WI38 (cell line): ENCODE measurements at regions not wholly inside any gene's neighbourhood (a gene's known extent, or its start where the extent isn't known, plus 50 kb on each side); places are given as distances from the start of the nearest gene placed in this dataset.

Experiments
- H3K4me3 ChIP-seq: 2 replicates; pipeline ENCODE4 v1.5.1; 2011; ENCODE audit warnings: low read depth, mild to moderate bottlenecking, control low read depth, low read length
- CTCF ChIP-seq: IDR thresholded peaks from 2 replicates; pipeline ENCODE4 v1.5.1; 2012; ENCODE audit warnings: low read depth, mild to moderate bottlenecking, control low read depth, low read length

- TF ChIP-seq CTCF = no peak
- no peak overlapping the region for H3K4me3 ChIP-seq
Measured at GRCh38 chr9:21729648-21730047, 72.8 kb upstream of the MTAP start.

GRCh38 chr9:21730899-21731298 is 71.5 kb upstream of the MTAP start:
- no peak overlapping the region for H3K4me3 ChIP-seq
- TF ChIP-seq CTCF = no peak

- TF ChIP-seq CTCF = no peak
- no peak overlapping the region for H3K4me3 ChIP-seq
Measured at GRCh38 chr9:21741151-21741550, 61.3 kb upstream of the MTAP start.

- H3K4me3 ChIP-seq = no peak overlapping the region
- no peak for TF ChIP-seq CTCF
Measured at GRCh38 chr9:21744320-21744719, 58.1 kb upstream of the MTAP start.

GRCh38 chr9:21744841-21745240 is 57.6 kb upstream of the MTAP start:
- H3K4me3 ChIP-seq = no peak overlapping the region
- TF ChIP-seq CTCF = no peak

- TF ChIP-seq CTCF = no peak
Measured at GRCh38 chr9:21746550-21746949, 55.9 kb upstream of the MTAP start.

GRCh38 chr9:21747175-21747574 is 55.3 kb upstream of the MTAP start:
- TF ChIP-seq CTCF = no peak
- H3K4me3 ChIP-seq = no peak overlapping the region

More at GRCh38 chr9:21746550-21746949, 55.9 kb upstream of the MTAP start:
- H3K4me3 ChIP-seq = no peak overlapping the region
